Adrenal gland (tissue), 5 donors: ENCODE measurements at regions not wholly inside any gene's neighbourhood (a gene's known extent, or its start where the extent isn't known, plus 50 kb on each side); places are given as distances from the start of the nearest gene placed in this dataset.
A peak's percentile ranks its signal among the peaks of the same experiment; 100 is the strongest.

Experiments used
- CTCF ChIP-seq, 6 experiments: fragments of 450-650 bp in 4 of 6; fragments of 200-600 bp in 2 of 6; sonication (generic) in 1 of 6; IDR thresholded peaks; 1 replicate in 5 of 6; 2 replicates in 1 of 6; pipeline versions ENCODE4 v1.5.1 to v1.8.0; 2016 to 2021; ENCODE audit warnings: antibody characterized with exemption in 6 of 6, mild to moderate bottlenecking in 2 of 6, moderate library complexity in 1 of 6
- POLR2A ChIP-seq, 2 donors: fragments of 450-650 bp; IDR thresholded peaks; one replicate each; pipeline ENCODE4 v1.6.1; 2017; ENCODE audit warnings: antibody characterized with exemption in 2 of 2, mild to moderate bottlenecking in 2 of 2, moderate library complexity in 1 of 2
- donor health status: DM: no; HTN: no; CAD: no.

- TF ChIP-seq CTCF (IDR thresholded peaks at IDR 0.05), result peak; percentile 24 to 67 (median 48)
- TF ChIP-seq POLR2A (IDR thresholded peaks at IDR 0.05), result no peak
Observed at GRCh38 chr2:238573065-238573778, 146.5 kb downstream of the ASB1 start.
